ENCODE measurements at regions not wholly inside any gene's neighbourhood (a gene's known extent, or its start where the extent isn't known, plus 50 kb on each side); places are given as distances from the start of the nearest gene placed in this dataset.

DNA sequence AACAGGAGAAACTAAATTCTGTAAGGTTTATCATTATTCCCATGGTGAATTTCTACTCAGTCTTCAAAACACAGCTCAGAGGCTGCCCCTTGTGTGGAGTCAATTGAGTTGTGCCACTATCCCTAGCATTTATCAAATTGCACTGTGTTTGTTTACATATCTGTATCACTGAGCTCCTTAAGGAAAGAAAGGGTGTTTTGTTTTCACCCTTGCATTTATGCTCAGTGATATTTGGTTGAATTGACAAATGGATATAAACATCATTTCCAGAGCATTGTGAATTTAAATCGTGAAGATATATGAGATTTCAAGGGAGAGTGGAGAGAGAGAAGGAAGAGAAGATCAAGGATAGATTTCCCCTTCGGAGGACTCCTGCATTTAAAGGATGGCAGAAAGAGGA lies 55.1 kb upstream of the TNFRSF19 start:
- Mint-ChIP-seq H3K9me3 (no peaks in the 10 kb centered on the region), H3K27me3 (peaks cover 12 to 28% of the 10 kb centered on the region in 2 donors), H3K4me1 (no peaks in the 10 kb centered on the region), H3K4me3 (no peak overlapping the region), H3K36me3 (no peaks in the 10 kb centered on the region), H3K27ac (peak overlapping the region in 1 of 7 donors; percentile 14)
- Histone ChIP-seq H3K9me3 (ENCODE audit: control insufficient read depth in 1 of 2, low read length in 2 of 2) (no peaks in the 10 kb centered on the region), H3K4me3 (ENCODE audit: low read length in 2 of 2) (no peak overlapping the region), H3K27ac (ENCODE audit: low read depth, low read length) (no peak overlapping the region), H3K27me3 (ENCODE audit: insufficient read depth, low read length) (no peaks in the 10 kb centered on the region), H3K4me1 (ENCODE audit: insufficient read depth, low read length) (no peaks in the 10 kb centered on the region), H3K36me3 (ENCODE audit: insufficient read depth, low read length) (no peaks in the 10 kb centered on the region)
- DNase-seq: no peak
- POLR2A ChIA-PET (ENCODE audit: partially characterized antibody): no interaction called here
- CTCF ChIA-PET (ENCODE audit: partially characterized antibody): no interaction called here
- intact Hi-C loops (cut with micrococcal nuclease): no loop called here

DNA sequence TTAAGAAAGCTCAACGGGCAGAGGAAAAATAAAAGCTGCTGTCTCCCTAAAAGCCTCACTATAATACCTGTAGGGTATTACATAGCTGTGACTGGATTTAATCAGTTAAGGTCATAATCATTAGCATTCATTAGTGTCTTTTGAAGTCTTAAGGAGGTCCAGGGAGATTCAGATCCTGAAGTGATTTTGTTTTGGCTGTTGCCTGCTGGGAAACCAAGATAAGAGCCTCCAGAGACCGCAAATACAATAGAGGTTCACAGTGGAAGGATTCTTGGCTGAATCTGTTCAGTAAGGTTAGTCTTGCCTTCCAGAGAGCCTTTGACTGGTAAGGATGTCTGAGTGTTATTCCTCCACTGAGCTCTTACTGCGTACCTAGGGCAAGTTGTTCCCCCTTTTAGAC lies 54.0 kb upstream of the TNFRSF19 start:
- no peaks in the 10 kb centered on the region for H3K4me1 Mint-ChIP-seq
- H3K9me3 Mint-ChIP-seq: no peaks in the 10 kb centered on the region
- H3K9me3 ChIP-seq (ENCODE audit: control insufficient read depth in 1 of 2, low read length in 2 of 2): no peaks in the 10 kb centered on the region

GRCh38 chr13:23516702-23517101 lies 53.5 kb upstream of the TNFRSF19 start:
- no peaks in the 10 kb centered on the region for H3K36me3 Mint-ChIP-seq
- ChIA-PET CTCF (ENCODE audit: partially characterized antibody) (no interaction called here), POLR2A (ENCODE audit: partially characterized antibody) (no interaction called here)
- no peak overlapping the region for H3K27ac Mint-ChIP-seq
- no peaks in the 10 kb centered on the region for H3K4me1 Mint-ChIP-seq
- H3K4me3 ChIP-seq (ENCODE audit: low read length in 2 of 2): no peak overlapping the region
- H3K27me3 Mint-ChIP-seq: peaks cover 15 to 24% of the 10 kb centered on the region in 2 donors
- no peak overlapping the region for H3K27ac ChIP-seq (ENCODE audit: low read depth, low read length)
- no peak overlapping the region for H3K4me3 Mint-ChIP-seq
- no peaks in the 10 kb centered on the region for H3K36me3 ChIP-seq (ENCODE audit: insufficient read depth, low read length)
- no peaks in the 10 kb centered on the region for H3K9me3 ChIP-seq (ENCODE audit: control insufficient read depth in 1 of 2, low read length in 2 of 2)
- no peak for DNase-seq
- H3K9me3 Mint-ChIP-seq: no peaks in the 10 kb centered on the region
- intact Hi-C loops (cut with micrococcal nuclease): no loop called here
- no peaks in the 10 kb centered on the region for H3K27me3 ChIP-seq (ENCODE audit: insufficient read depth, low read length)
- no peaks in the 10 kb centered on the region for H3K4me1 ChIP-seq (ENCODE audit: insufficient read depth, low read length)

More for the DNA sequence above, 54.0 kb upstream of the TNFRSF19 start:
- Histone ChIP-seq H3K27me3 (ENCODE audit: insufficient read depth, low read length) (no peaks in the 10 kb centered on the region), H3K4me3 (ENCODE audit: low read length in 2 of 2) (no peak overlapping the region), H3K36me3 (ENCODE audit: insufficient read depth, low read length) (no peaks in the 10 kb centered on the region), H3K27ac (ENCODE audit: low read depth, low read length) (no peak overlapping the region), H3K4me1 (ENCODE audit: insufficient read depth, low read length) (no peaks in the 10 kb centered on the region)
- DNase-seq: no peak
- Mint-ChIP-seq H3K27me3 (peaks cover 14 to 28% of the 10 kb centered on the region in 2 donors), H3K27ac (no peak overlapping the region), H3K36me3 (no peaks in the 10 kb centered on the region), H3K4me3 (no peak overlapping the region)
- intact Hi-C loops (cut with micrococcal nuclease): no loop called here
- POLR2A ChIA-PET (ENCODE audit: partially characterized antibody): no interaction called here
- CTCF ChIA-PET (ENCODE audit: partially characterized antibody): no interaction called here

DNA sequence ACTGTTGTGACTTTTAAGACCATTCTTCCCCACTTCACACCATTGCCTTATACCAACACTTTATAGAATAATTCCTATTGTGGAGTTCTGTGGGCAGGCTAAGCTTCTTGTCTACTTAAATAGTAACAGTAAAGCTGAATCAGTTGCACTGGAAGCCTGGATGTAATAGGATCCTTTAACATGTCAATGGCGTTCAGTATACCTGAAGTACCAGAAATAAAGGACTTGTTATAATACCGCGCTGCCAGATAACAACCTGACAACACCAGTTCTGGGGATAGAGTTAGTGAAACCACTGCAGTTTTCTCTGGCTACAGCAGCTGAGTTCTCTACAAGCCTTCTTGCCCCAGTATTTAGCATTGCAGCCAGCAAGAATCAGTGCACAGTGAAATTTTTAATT lies 52.0 kb upstream of the TNFRSF19 start:
- Histone ChIP-seq H3K27me3 (ENCODE audit: insufficient read depth, low read length) (no peaks in the 10 kb centered on the region), H3K36me3 (ENCODE audit: insufficient read depth, low read length) (no peaks in the 10 kb centered on the region), H3K4me3 (ENCODE audit: low read length in 2 of 2) (no peak overlapping the region), H3K27ac (ENCODE audit: low read depth, low read length) (no peak overlapping the region), H3K9me3 (ENCODE audit: control insufficient read depth in 1 of 2, low read length in 2 of 2) (no peaks in the 10 kb centered on the region), H3K4me1 (ENCODE audit: insufficient read depth, low read length) (no peaks in the 10 kb centered on the region)
- POLR2A ChIA-PET (ENCODE audit: partially characterized antibody): no interaction called here
- no peak overlapping the region for H3K27ac Mint-ChIP-seq
- H3K36me3 Mint-ChIP-seq: no peaks in the 10 kb centered on the region
- H3K4me1 Mint-ChIP-seq: no peaks in the 10 kb centered on the region
- intact Hi-C loops (cut with micrococcal nuclease): no loop called here
- H3K27me3 Mint-ChIP-seq: peaks cover 16 to 17% of the 10 kb centered on the region in 2 donors
- CTCF ChIA-PET (ENCODE audit: partially characterized antibody): no interaction called here
- H3K9me3 Mint-ChIP-seq: no peaks in the 10 kb centered on the region
- no peak for DNase-seq
- H3K4me3 Mint-ChIP-seq: no peak overlapping the region

All from CD4-positive, alpha-beta memory T cell (primary cell).